ENCODE measurements at regions not wholly inside any gene's neighbourhood (a gene's known extent, or its start where the extent isn't known, plus 50 kb on each side); places are given as distances from the start of the nearest gene placed in this dataset.
A peak's percentile ranks its signal among the peaks of the same experiment; 100 is the strongest.

DNA sequence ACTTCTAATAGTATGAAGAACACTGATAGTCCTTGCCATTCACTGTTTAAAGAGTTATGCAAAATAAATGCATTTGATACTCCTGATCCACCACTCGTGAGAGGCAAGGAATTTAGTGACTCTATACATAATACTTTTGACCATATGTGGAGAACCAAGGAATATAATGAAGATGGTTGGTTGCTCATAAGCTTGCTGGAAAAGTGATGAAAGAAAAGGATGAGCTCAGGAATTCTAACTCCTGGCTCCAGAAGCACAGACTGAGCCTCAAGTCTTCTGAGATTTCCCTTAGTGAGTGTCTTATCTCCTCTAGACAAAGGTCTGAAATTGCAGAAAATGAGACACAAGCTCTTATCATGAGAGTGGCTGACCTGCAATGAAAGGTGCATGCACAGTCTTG lies 57.1 kb upstream of the KRAS start:
- Histone ChIP-seq H3K4me3 (ENCODE audit: insufficient read depth, low read depth, low read length) (no peak overlapping the region), H3K4me2 (ENCODE audit: low read length) (no peak overlapping the region), H3K27ac (ENCODE audit: low read depth, low read length) (no peak overlapping the region), H3K36me3 (ENCODE audit: insufficient read depth, low read length) (no peaks in the 10 kb centered on the region), H3K79me2 (ENCODE audit: insufficient read depth, low read length) (no peaks in the 10 kb centered on the region), H3K9ac (ENCODE audit: low read length) (no peak overlapping the region), H3K27me3 (ENCODE audit: insufficient read depth, low read length) (peaks cover 6% of the 10 kb centered on the region), H2AFZ (ENCODE audit: low read depth, low read length) (no peak overlapping the region), H3K4me1 (ENCODE audit: insufficient read depth, low read length) (peaks cover 8% of the 10 kb centered on the region), H4K20me1 (ENCODE audit: insufficient read depth, low read length) (no peaks in the 10 kb centered on the region), H3K9me3 (ENCODE audit: insufficient read depth, low read depth, low read length) (peaks cover 4% of the 10 kb centered on the region)
- FAIRE-seq (peak; percentile 92), DNase-seq (ENCODE audit: low read depth) (peak; percentile 27)
- no peaks in the 10 kb centered on the region for H3K36me3 Mint-ChIP-seq (ENCODE audit: low read depth, unreplicated experiment)
- peaks cover 9% of the 10 kb centered on the region for H3K27me3 Mint-ChIP-seq (ENCODE audit: low read depth, unreplicated experiment)
- no peak overlapping the region for H3K4me3 Mint-ChIP-seq (ENCODE audit: unreplicated experiment)
- H3K4me1 Mint-ChIP-seq (ENCODE audit: low read depth, unreplicated experiment): peaks cover 10% of the 10 kb centered on the region
- H3K9me3 Mint-ChIP-seq (ENCODE audit: unreplicated experiment): peaks cover 14% of the 10 kb centered on the region
- H3K27ac Mint-ChIP-seq (ENCODE audit: unreplicated experiment): peak overlapping the region; percentile 30
- TF ChIP-seq EZH2 (IDR thresholded peaks at IDR 0.05; ENCODE audit: insufficient read depth, low read length) (no peak), CTCF (IDR thresholded peaks at IDR 0.05; ENCODE audit: insufficient read depth, low read depth, low read length) (no peak)

GRCh38 chr12:25301798-25302197 lies 51.1 kb upstream of the KRAS start:
- Histone ChIP-seq H2AFZ (ENCODE audit: low read depth, low read length) (no peak overlapping the region), H3K9me3 (ENCODE audit: insufficient read depth, low read depth, low read length) (no peaks in the 10 kb centered on the region), H3K27ac (ENCODE audit: low read depth, low read length) (no peak overlapping the region), H3K27me3 (ENCODE audit: insufficient read depth, low read length) (peaks cover 8% of the 10 kb centered on the region), H3K4me2 (ENCODE audit: low read length) (no peak overlapping the region), H3K79me2 (ENCODE audit: insufficient read depth, low read length) (no peaks in the 10 kb centered on the region), H3K9ac (ENCODE audit: low read length) (no peak overlapping the region), H3K4me3 (ENCODE audit: insufficient read depth, low read depth, low read length) (no peak overlapping the region), H3K4me1 (ENCODE audit: insufficient read depth, low read length) (no peaks in the 10 kb centered on the region), H4K20me1 (ENCODE audit: insufficient read depth, low read length) (no peaks in the 10 kb centered on the region), H3K36me3 (ENCODE audit: insufficient read depth, low read length) (no peaks in the 10 kb centered on the region)
- no peaks in the 10 kb centered on the region for H3K4me1 Mint-ChIP-seq (ENCODE audit: low read depth, unreplicated experiment)
- H3K9me3 Mint-ChIP-seq (ENCODE audit: unreplicated experiment): peaks cover 11% of the 10 kb centered on the region
- FAIRE-seq (no peak), DNase-seq (ENCODE audit: low read depth) (no peak)
- no peak overlapping the region for H3K27ac Mint-ChIP-seq (ENCODE audit: unreplicated experiment)
- TF ChIP-seq CTCF (IDR thresholded peaks at IDR 0.05; ENCODE audit: insufficient read depth, low read depth, low read length) (no peak), EZH2 (IDR thresholded peaks at IDR 0.05; ENCODE audit: insufficient read depth, low read length) (no peak)
- H3K36me3 Mint-ChIP-seq (ENCODE audit: low read depth, unreplicated experiment): no peaks in the 10 kb centered on the region
- H3K27me3 Mint-ChIP-seq (ENCODE audit: low read depth, unreplicated experiment): peaks cover 12% of the 10 kb centered on the region
- H3K4me3 Mint-ChIP-seq (ENCODE audit: unreplicated experiment): no peak overlapping the region
